IMR-90 (cell line): ENCODE measurements at regions not wholly inside any gene's neighbourhood (a gene's known extent, or its start where the extent isn't known, plus 50 kb on each side); places are given as distances from the start of the nearest gene placed in this dataset.

Experiments
- ATAC-seq: fragments of 200-7000 bp; cut with Tn5 transposase; 2 replicates; pipeline ENCODE4 v1.9.1; 2020; ENCODE audit warnings: low read depth, mild to moderate bottlenecking, moderate library complexity
- BruUV-seq: library from RNA; stranded (reverse); fragments of 400-500 nt; replicated peaks from 2 replicates; lab custom pipeline; 2021; lab: Mats Ljungman, UMichigan
- CTCF ChIA-PET: fragments of 300-600 bp; formaldehyde crosslinking; extraction: SDS; loops from one replicate; lab custom pipeline; 2021; ENCODE audit warnings: antibody characterized with exemption; lab: Yijun Ruan, JAX
- POLR2A ChIA-PET: fragments of 300-600 bp; sonication (Branson Sonifier 250); formaldehyde crosslinking; loops from one replicate; lab custom pipeline; 2022; ENCODE audit warnings: antibody characterized with exemption; ENCODE audit not compliant: unreplicated experiment; lab: Charles Lee
- DNase-seq: peaks from one replicate; pipeline ENCODE4 v3.0.0; 2013
- H2AFZ ChIP-seq: replicated peaks from 2 replicates; pipeline ENCODE3; 2013; ENCODE audit warnings: low read length, mild to moderate bottlenecking; ENCODE audit not compliant: poor library complexity
- H2AK5ac ChIP-seq: 2 replicates; pipeline ENCODE4 v1.6.1; 2013; ENCODE audit warnings: low read depth, low read length, inconsistent platforms
- H2AK9ac ChIP-seq: replicated peaks from 2 replicates; pipeline ENCODE3; 2013; ENCODE audit warnings: mild to moderate bottlenecking, low read depth, low read length, moderate library complexity; ENCODE audit not compliant: poor library complexity
- H2BK120ac ChIP-seq: 2 replicates; pipeline ENCODE4 v1.6.1; 2013; ENCODE audit warnings: low read depth, low read length, inconsistent platforms
- H2BK15ac ChIP-seq: 3 replicates; pipeline ENCODE4 v1.6.1; 2013; ENCODE audit warnings: low read depth, low read length, inconsistent platforms
- H2BK20ac ChIP-seq: 2 replicates; pipeline ENCODE4 v1.6.1; 2013; ENCODE audit warnings: low read depth, mild to moderate bottlenecking, inconsistent platforms, low read length, moderate library complexity
- H2BK5ac ChIP-seq: 2 replicates; pipeline ENCODE4 v1.6.1; 2013; ENCODE audit warnings: mild to moderate bottlenecking, low read depth, low read length, inconsistent platforms; ENCODE audit not compliant: poor library complexity, severe bottlenecking
- H3K14ac ChIP-seq: replicated peaks from 2 replicates; pipeline ENCODE4 v1.6.1; 2013; ENCODE audit warnings: low read depth, low read length, inconsistent platforms
- H3K18ac ChIP-seq: 2 replicates; pipeline ENCODE4 v1.6.1; 2013; ENCODE audit warnings: low read depth, low read length, control low read depth
- H3K23ac ChIP-seq: 2 replicates; pipeline ENCODE4 v1.6.1; 2013; ENCODE audit warnings: low read depth, low read length, inconsistent platforms
- H3K27ac ChIP-seq: 2 replicates; pipeline ENCODE4 v1.5.1; 2013; ENCODE audit warnings: mild to moderate bottlenecking, control low read depth, low read length; ENCODE audit not compliant: insufficient read depth
- H3K27me3 ChIP-seq: 2 replicates; pipeline ENCODE4 v1.6.1; 2013; ENCODE audit warnings: low read length; ENCODE audit not compliant: control insufficient read depth, insufficient read depth
- H3K36me3 ChIP-seq: 2 replicates; pipeline ENCODE4 v1.6.1; 2013; ENCODE audit warnings: low read length, mixed read lengths; ENCODE audit not compliant: control insufficient read depth, insufficient read depth
- H3K4ac ChIP-seq: 2 replicates; pipeline ENCODE4 v1.6.1; 2013; ENCODE audit warnings: low read depth, low read length, inconsistent platforms
- H3K4me1 ChIP-seq: 2 replicates; pipeline ENCODE4 v1.6.1; 2013; ENCODE audit warnings: low read length, mixed read lengths; ENCODE audit not compliant: control insufficient read depth, insufficient read depth
- H3K4me2 ChIP-seq: 2 replicates; pipeline ENCODE4 v1.6.1; 2013; ENCODE audit warnings: low read depth, mild to moderate bottlenecking, control low read depth, low read length, moderate library complexity
- H3K4me3 ChIP-seq: 2 replicates; pipeline ENCODE4 v1.5.1; 2013; ENCODE audit warnings: low read depth, mild to moderate bottlenecking, control low read depth, low read length, moderate library complexity; ENCODE audit not compliant: insufficient read depth
- H3K56ac ChIP-seq: 2 replicates; pipeline ENCODE4 v1.6.1; 2013; ENCODE audit warnings: low read length, inconsistent platforms; ENCODE audit not compliant: insufficient read depth; ENCODE audit errors: extremely low read depth
- H3K79me1 ChIP-seq, 2 experiments: 2 replicates each; pipeline ENCODE4 v1.6.1; 2013; ENCODE audit warnings: low read length in 2 of 2, inconsistent platforms in 1 of 2, low read depth in 1 of 2
- H3K9ac ChIP-seq: 2 replicates; pipeline ENCODE4 v1.6.1; 2013; ENCODE audit warnings: low read depth, low read length, control low read depth
- H3K9me1 ChIP-seq: 2 replicates; pipeline ENCODE4 v1.6.1; 2013; ENCODE audit warnings: low read length, inconsistent platforms; ENCODE audit not compliant: insufficient read depth
- H3K9me3 ChIP-seq: 2 replicates; pipeline ENCODE4 v1.6.1; 2013; ENCODE audit warnings: low read length; ENCODE audit not compliant: control insufficient read depth, insufficient read depth
- H4K20me1 ChIP-seq: 2 replicates; pipeline ENCODE4 v1.6.1; 2013; ENCODE audit warnings: low read length, inconsistent platforms; ENCODE audit not compliant: insufficient read depth
- H4K5ac ChIP-seq: 2 replicates; pipeline ENCODE4 v1.6.1; 2013; ENCODE audit warnings: mild to moderate bottlenecking, low read depth, low read length, control low read depth
- H4K8ac ChIP-seq, 2 experiments: 2 replicates each; pipeline ENCODE4 v1.6.1; 2013; ENCODE audit warnings: low read depth in 2 of 2, low read length in 2 of 2, control low read depth in 1 of 2, inconsistent platforms in 1 of 2
- H4K91ac ChIP-seq: 2 replicates; pipeline ENCODE4 v1.6.1; 2013; ENCODE audit warnings: low read depth, low read length, inconsistent platforms; ENCODE audit not compliant: insufficient read depth
- BHLHE40 ChIP-seq: fragments of 150-350 bp; IDR thresholded peaks from 2 replicates; pipeline ENCODE4 v1.6.1; 2016; ENCODE audit warnings: mild to moderate bottlenecking, low read depth, low read length
- CEBPB ChIP-seq: IDR thresholded peaks from 2 replicates; pipeline ENCODE4 v1.6.1; 2012; ENCODE audit warnings: low read depth, low read length, improper control_type of control experiment
- CHD1 ChIP-seq: IDR thresholded peaks from 2 replicates; pipeline ENCODE4 v1.6.1; 2012; ENCODE audit warnings: low read depth, low read length, improper control_type of control experiment
- MAFK ChIP-seq: IDR thresholded peaks from 2 replicates; pipeline ENCODE4 v1.6.1; 2012; ENCODE audit warnings: low read depth, low read length, improper control_type of control experiment
- RAD21 ChIP-seq: IDR thresholded peaks from 2 replicates; pipeline ENCODE4 v1.6.1; 2012; ENCODE audit warnings: low read length, improper control_type of control experiment
- RCOR1 ChIP-seq: IDR thresholded peaks from 2 replicates; pipeline ENCODE4 v1.6.1; 2012; ENCODE audit warnings: mild to moderate bottlenecking, low read length, improper control_type of control experiment; ENCODE audit not compliant: insufficient replicate concordance
- SMC3 ChIP-seq: fragments of 150-350 bp; IDR thresholded peaks from 2 replicates; pipeline ENCODE4 v1.6.1; 2016; ENCODE audit warnings: low read depth, mild to moderate bottlenecking, antibody characterized with exemption, low read length, moderate library complexity
- WGBS, 2 experiments: methylation state at CpG; one replicate each; pipeline versions ENCODE4 v1.1.5 to v1.1.7; 2013; ENCODE audit warnings: missing lambda C conversion rate in 2 of 2; ENCODE audit not compliant: insufficient read length in 1 of 2; ENCODE audit errors: extremely low coverage in 2 of 2; 5-methylcytosine and 5-hydroxymethylcytosine counted together
- dilution Hi-C: fragments of 300-500 bp; cut with HindIII; formaldehyde crosslinking; loops from one replicate; pipeline ENCODE4 v1.14.3; 2018; ENCODE audit warnings: low sequenced_read_pairs; ENCODE audit not compliant: unreplicated experiment
- in situ Hi-C: fragments of 300-500 bp; cut with MboI; formaldehyde crosslinking; loops from 3 replicates; pipeline ENCODE4 v1.14.3; 2019; ENCODE audit warnings: low sequenced_read_pairs, inconsistent platforms, mixed read lengths
- intact Hi-C: fragments of 100-400 bp; cut with micrococcal nuclease; formaldehyde crosslinking; loops from 2 replicates; pipeline ENCODE4 v1.10.0; 2022
- TF ChIP-seq, protein P1 (sequence below): conservative IDR thresholded peaks from 2 replicates; pipeline ENCODE4 v1.5.1; 2012; ENCODE audit warnings: mild to moderate bottlenecking, low read depth, low read length, improper control_type of control experiment

DNA sequence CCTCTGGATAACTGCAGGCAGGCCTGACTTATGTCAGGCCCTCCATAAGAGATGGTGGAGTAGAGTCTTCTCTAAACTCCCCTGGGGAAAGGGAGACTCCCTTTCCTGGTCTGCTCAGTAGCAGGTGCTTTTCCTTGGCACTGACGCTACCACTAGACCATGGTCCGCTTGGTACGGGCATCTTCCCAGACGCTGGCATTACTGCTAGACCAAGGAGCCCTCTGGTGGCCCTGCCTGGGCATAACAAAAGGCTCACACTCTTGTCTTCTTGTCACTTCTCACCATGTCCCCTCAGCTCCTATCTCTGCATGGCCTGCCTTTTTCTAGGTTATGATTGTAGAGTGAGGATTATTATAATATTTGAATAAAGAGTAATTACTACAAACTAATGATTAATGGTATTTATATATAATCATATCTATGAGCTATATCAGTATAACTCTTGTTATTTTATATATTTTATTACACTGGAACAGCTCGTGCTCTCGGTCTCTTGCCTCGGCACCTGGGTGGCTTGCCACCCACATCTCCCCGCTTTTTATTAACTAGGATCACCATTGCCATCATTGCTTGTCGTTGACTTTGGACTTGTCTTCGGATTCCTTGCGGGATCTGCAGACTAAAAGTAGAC lies 59.8 kb upstream of the ARL4D start:
- H2AK9ac ChIP-seq: no peak overlapping the region
- no peak overlapping the region for H2AK5ac ChIP-seq
- H3K36me3 ChIP-seq: no peaks in the 10 kb centered on the region
- H2AFZ ChIP-seq: no peak overlapping the region
- dilution Hi-C loops (no loop called here), in situ Hi-C loops (no loop called here), intact Hi-C loops (loop anchor here (2.0 kb wide), 1 partner anchor 312 kb away; no protein-coding TSS in a partner anchor)
- H3K18ac ChIP-seq: no peak overlapping the region
- H3K14ac ChIP-seq: no peak overlapping the region
- no peaks in the 10 kb centered on the region for H3K9me3 ChIP-seq
- peaks cover 3% of the 10 kb centered on the region; the same call in 1 of the 2 replicates for H3K9me1 ChIP-seq
- no peak overlapping the region for H2BK120ac ChIP-seq
- no peak overlapping the region for H3K4me3 ChIP-seq
- H4K8ac ChIP-seq: no peak overlapping the region
- WGBS, 2 experiments: 60% methylated on average over 2 of the region's 11 CpGs; no CpG with 5 or more reads in 1 of the 2 experiments
- H3K27ac ChIP-seq: no peak overlapping the region
- no peaks in the 10 kb centered on the region for H3K27me3 ChIP-seq
- no peak overlapping the region for H3K9ac ChIP-seq
- no peak overlapping the region for H3K23ac ChIP-seq
- ChIA-PET POLR2A (interaction anchor here (1.0 kb wide), 1 partner anchor 22 kb away, joined by 7 read pairs; no protein-coding TSS in a partner anchor), CTCF (interaction anchor here (1.4 to 1.6 kb wide), 2 partner anchors 18 to 22 kb away, joined by 4 to 7 read pairs; no protein-coding TSS in a partner anchor)
- H3K4me1 ChIP-seq: peaks cover 9% of the 10 kb centered on the region
- no peak overlapping the region for H2BK15ac ChIP-seq
- no peak overlapping the region for H3K4me2 ChIP-seq
- no peak overlapping the region for H3K4ac ChIP-seq
- DNase-seq (no peak), ATAC-seq (no peak)
- H4K5ac ChIP-seq: no peak overlapping the region
- TF ChIP-seq CEBPB (no peak), RCOR1 (no peak), CHD1 (no peak), RAD21 (peak; percentile 71), MAFK (no peak), SMC3 (peak; percentile 73), BHLHE40 (no peak)
- TF ChIP-seq, protein P1, sequence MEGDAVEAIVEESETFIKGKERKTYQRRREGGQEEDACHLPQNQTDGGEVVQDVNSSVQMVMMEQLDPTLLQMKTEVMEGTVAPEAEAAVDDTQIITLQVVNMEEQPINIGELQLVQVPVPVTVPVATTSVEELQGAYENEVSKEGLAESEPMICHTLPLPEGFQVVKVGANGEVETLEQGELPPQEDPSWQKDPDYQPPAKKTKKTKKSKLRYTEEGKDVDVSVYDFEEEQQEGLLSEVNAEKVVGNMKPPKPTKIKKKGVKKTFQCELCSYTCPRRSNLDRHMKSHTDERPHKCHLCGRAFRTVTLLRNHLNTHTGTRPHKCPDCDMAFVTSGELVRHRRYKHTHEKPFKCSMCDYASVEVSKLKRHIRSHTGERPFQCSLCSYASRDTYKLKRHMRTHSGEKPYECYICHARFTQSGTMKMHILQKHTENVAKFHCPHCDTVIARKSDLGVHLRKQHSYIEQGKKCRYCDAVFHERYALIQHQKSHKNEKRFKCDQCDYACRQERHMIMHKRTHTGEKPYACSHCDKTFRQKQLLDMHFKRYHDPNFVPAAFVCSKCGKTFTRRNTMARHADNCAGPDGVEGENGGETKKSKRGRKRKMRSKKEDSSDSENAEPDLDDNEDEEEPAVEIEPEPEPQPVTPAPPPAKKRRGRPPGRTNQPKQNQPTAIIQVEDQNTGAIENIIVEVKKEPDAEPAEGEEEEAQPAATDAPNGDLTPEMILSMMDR: peak; percentile 63
- no peak overlapping the region for H3K56ac ChIP-seq
- no peak overlapping the region for H4K91ac ChIP-seq
- H2BK20ac ChIP-seq: no peak overlapping the region
- H2BK5ac ChIP-seq: no peak overlapping the region
- BruUV-seq: no TSS peak
- H4K20me1 ChIP-seq: 0 out of 2 replicates have a peak, but pooled peaks cover 7% of the 10 kb centered on the region
- H3K79me1 ChIP-seq: no peaks in the 10 kb centered on the region
